Progenitor cell of endocrine pancreas (in vitro differentiated cells): ENCODE measurements at regions not wholly inside any gene's neighbourhood (a gene's known extent, or its start where the extent isn't known, plus 50 kb on each side); places are given as distances from the start of the nearest gene placed in this dataset.

Experiments
- DNase-seq: peaks from one replicate; pipeline ENCODE4 v3.0.0; 2021; ENCODE audit warnings: low spot score; ENCODE audit not compliant: unreplicated experiment
- H3K27ac Mint-ChIP-seq: 2 replicates; pipeline ENCODE4 v1.8.0; 2021; ENCODE audit warnings: mild to moderate bottlenecking, moderate library complexity, mixed read lengths
- H3K27me3 Mint-ChIP-seq: 2 replicates; pipeline ENCODE4 v1.8.0; 2021; ENCODE audit warnings: mixed read lengths
- H3K36me3 Mint-ChIP-seq: 2 replicates; pipeline ENCODE4 v1.8.0; 2022; ENCODE audit warnings: mixed read lengths; ENCODE audit not compliant: insufficient read depth
- H3K4me1 Mint-ChIP-seq: 2 replicates; pipeline ENCODE4 v1.8.0; 2021; ENCODE audit warnings: low read depth, mixed read lengths
- H3K4me3 Mint-ChIP-seq: 2 replicates; pipeline ENCODE4 v1.8.0; 2021; ENCODE audit warnings: low read depth, mild to moderate bottlenecking, moderate library complexity, mixed read lengths
- H3K9me3 Mint-ChIP-seq: 2 replicates; pipeline ENCODE4 v1.8.0; 2021; ENCODE audit warnings: low read depth, mixed read lengths
- CTCF ChIP-seq: fragments of 200-600 bp; sonication (generic); IDR thresholded peaks from one replicate; pipeline ENCODE4 v1.5.0; 2021; ENCODE audit warnings: antibody characterized with exemption, mild to moderate bottlenecking; ENCODE audit not compliant: unreplicated experiment

GRCh38 chr17:74072340-74072739 is 131.1 kb upstream of the RPL38 start:
- no peak overlapping the region for H3K27ac Mint-ChIP-seq
- no peaks in the 10 kb centered on the region for H3K27me3 Mint-ChIP-seq
- H3K4me3 Mint-ChIP-seq, result no peak overlapping the region
- H3K4me1 Mint-ChIP-seq, result no peaks in the 10 kb centered on the region
- H3K36me3 Mint-ChIP-seq, result no peaks in the 10 kb centered on the region
- DNase-seq, result no peak
- H3K9me3 Mint-ChIP-seq, result peaks cover 9% of the 10 kb centered on the region
- TF ChIP-seq CTCF, result no peak

- peaks cover 9% of the 10 kb centered on the region for H3K9me3 Mint-ChIP-seq
- DNase-seq, result no peak
- no peaks in the 10 kb centered on the region for H3K36me3 Mint-ChIP-seq
- peaks cover 3% of the 10 kb centered on the region for H3K4me1 Mint-ChIP-seq
- H3K27me3 Mint-ChIP-seq, result peaks cover 24% of the 10 kb centered on the region
- no peak overlapping the region for H3K27ac Mint-ChIP-seq
- TF ChIP-seq CTCF, result no peak
- H3K4me3 Mint-ChIP-seq, result no peak overlapping the region
Measured at GRCh38 chr17:74076446-74076845, 127.0 kb upstream of the RPL38 start.

GRCh38 chr17:74077231-74077630 is 126.2 kb upstream of the RPL38 start:
- Mint-ChIP-seq H3K4me1 (peaks cover 3% of the 10 kb centered on the region), H3K27me3 (peaks cover 27% of the 10 kb centered on the region), H3K9me3 (peaks cover 9% of the 10 kb centered on the region), H3K4me3 (no peak overlapping the region), H3K27ac (no peak overlapping the region), H3K36me3 (no peaks in the 10 kb centered on the region)
- TF ChIP-seq CTCF, result no peak
- no peak for DNase-seq

- Mint-ChIP-seq H3K36me3 (no peaks in the 10 kb centered on the region), H3K4me1 (peaks cover 3% of the 10 kb centered on the region), H3K4me3 (no peak overlapping the region), H3K9me3 (peaks cover 3% of the 10 kb centered on the region), H3K27me3 (peaks cover 32% of the 10 kb centered on the region), H3K27ac (no peak overlapping the region)
- TF ChIP-seq CTCF, result no peak
- no peak for DNase-seq
Measured at GRCh38 chr17:74078363-74078941, 125.0 kb upstream of the RPL38 start.

- Mint-ChIP-seq H3K4me1 (peaks cover 3% of the 10 kb centered on the region), H3K27ac (no peak overlapping the region), H3K9me3 (no peaks in the 10 kb centered on the region), H3K36me3 (no peaks in the 10 kb centered on the region), H3K4me3 (no peak overlapping the region), H3K27me3 (peaks cover 32% of the 10 kb centered on the region)
- DNase-seq, result no peak
- TF ChIP-seq CTCF, result no peak
Measured at GRCh38 chr17:74079537-74080300, 123.8 kb upstream of the RPL38 start.
